HFF-Myc (cell line): ENCODE measurements at regions not wholly inside any gene's neighbourhood (a gene's known extent, or its start where the extent isn't known, plus 50 kb on each side); places are given as distances from the start of the nearest gene placed in this dataset.

ENCODE experiments used
- DNase-seq: peaks from one replicate; pipeline ENCODE4 v3.0.0-alpha.2; 2011; ENCODE audit warnings: low read depth; ENCODE audit errors: extremely low read depth
- H3K4me3 ChIP-seq: replicated peaks from 2 replicates; pipeline ENCODE4 v1.5.1; 2011; ENCODE audit warnings: low read depth, mild to moderate bottlenecking, control low read depth, low read length
- TF ChIP-seq, protein P1 (sequence below): IDR thresholded peaks from 2 replicates; pipeline ENCODE4 v1.5.1; 2012; ENCODE audit warnings: mild to moderate bottlenecking, low read depth, low read length, control low read depth; ENCODE audit errors: missing control alignments

- TF ChIP-seq, protein P1, sequence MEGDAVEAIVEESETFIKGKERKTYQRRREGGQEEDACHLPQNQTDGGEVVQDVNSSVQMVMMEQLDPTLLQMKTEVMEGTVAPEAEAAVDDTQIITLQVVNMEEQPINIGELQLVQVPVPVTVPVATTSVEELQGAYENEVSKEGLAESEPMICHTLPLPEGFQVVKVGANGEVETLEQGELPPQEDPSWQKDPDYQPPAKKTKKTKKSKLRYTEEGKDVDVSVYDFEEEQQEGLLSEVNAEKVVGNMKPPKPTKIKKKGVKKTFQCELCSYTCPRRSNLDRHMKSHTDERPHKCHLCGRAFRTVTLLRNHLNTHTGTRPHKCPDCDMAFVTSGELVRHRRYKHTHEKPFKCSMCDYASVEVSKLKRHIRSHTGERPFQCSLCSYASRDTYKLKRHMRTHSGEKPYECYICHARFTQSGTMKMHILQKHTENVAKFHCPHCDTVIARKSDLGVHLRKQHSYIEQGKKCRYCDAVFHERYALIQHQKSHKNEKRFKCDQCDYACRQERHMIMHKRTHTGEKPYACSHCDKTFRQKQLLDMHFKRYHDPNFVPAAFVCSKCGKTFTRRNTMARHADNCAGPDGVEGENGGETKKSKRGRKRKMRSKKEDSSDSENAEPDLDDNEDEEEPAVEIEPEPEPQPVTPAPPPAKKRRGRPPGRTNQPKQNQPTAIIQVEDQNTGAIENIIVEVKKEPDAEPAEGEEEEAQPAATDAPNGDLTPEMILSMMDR: no peak
- no peak overlapping the region for H3K4me3 ChIP-seq
- no peak for DNase-seq
Observed at GRCh38 chr20:20967564-20968184, 138.5 kb downstream of the LINC00237 start.

DNA sequence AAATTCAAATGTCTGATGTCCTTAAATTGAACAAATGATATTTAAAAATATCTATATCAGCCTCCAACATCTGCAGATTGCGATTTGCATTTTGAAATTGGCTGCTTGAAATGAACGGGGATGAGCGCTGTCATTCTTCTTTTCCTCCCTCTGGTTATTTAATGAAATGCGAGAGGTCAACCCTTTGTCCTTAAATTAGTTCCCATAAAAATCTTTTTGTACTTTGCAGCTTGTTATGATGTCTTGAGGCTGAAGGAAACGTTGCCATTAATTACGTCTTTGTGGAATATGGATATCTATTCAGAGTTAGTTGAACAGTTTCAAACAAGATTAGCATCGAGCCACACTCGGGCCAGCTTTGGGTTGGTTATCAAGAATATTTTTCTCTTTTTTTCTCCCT, 140.0 kb downstream of the LINC00237 start:
- TF ChIP-seq, protein P1: no peak

DNA sequence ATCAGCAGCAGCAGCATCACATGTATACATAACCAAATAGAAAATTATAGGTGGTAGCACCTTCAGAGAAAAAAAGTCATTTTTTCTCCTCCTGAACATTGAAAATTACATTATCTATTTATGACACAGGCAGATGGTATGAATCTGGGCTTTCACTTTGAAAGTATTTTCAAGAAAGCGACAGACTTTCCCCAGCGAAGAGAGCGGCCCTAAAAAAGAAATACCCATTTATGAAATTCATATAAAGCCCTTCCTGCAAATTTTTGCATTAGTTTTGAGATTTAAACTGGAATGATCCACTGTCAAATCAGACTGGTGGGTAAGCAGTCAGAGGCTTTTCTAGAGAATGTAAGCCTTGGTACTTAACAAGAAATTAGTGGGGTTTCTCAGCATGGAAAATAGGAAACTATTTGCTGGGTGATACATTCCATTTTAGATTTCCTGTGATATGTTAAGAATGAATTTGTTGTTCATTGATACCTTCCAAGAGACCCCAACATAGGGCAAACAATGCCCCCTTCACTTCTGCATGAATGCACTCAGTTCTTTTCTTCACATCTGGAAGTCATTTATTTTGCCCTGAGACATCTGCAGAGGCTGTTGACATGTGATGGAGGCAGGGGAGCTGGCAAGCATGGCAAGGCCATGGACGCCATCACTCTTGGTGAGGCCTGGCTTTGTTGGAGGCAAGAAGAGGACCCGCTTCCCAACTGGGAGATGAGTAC, 147.0 kb downstream of the LINC00237 start:
- no peak for DNase-seq
- H3K4me3 ChIP-seq: no peak overlapping the region
- TF ChIP-seq, protein P1: no peak

More for the DNA sequence above, 140.0 kb downstream of the LINC00237 start:
- DNase-seq: no peak
- no peak overlapping the region for H3K4me3 ChIP-seq

- no peak overlapping the region for H3K4me3 ChIP-seq
- TF ChIP-seq, protein P1: no peak
- DNase-seq: no peak
Observed at GRCh38 chr20:20956513-20956931, 149.6 kb downstream of the LINC00237 start.

- H3K4me3 ChIP-seq: no peak overlapping the region
- TF ChIP-seq, protein P1: no peak
- no peak for DNase-seq
Observed at GRCh38 chr20:20955892-20956291, 150.3 kb downstream of the LINC00237 start.

GRCh38 chr20:20953738-20954618, 152.2 kb downstream of the LINC00237 start:
- TF ChIP-seq, protein P1: no peak
- DNase-seq: no peak
- no peak overlapping the region for H3K4me3 ChIP-seq
